ENCODE measurements at regions not wholly inside any gene's neighbourhood (a gene's known extent, or its start where the extent isn't known, plus 50 kb on each side); places are given as distances from the start of the nearest gene placed in this dataset.

DNA sequence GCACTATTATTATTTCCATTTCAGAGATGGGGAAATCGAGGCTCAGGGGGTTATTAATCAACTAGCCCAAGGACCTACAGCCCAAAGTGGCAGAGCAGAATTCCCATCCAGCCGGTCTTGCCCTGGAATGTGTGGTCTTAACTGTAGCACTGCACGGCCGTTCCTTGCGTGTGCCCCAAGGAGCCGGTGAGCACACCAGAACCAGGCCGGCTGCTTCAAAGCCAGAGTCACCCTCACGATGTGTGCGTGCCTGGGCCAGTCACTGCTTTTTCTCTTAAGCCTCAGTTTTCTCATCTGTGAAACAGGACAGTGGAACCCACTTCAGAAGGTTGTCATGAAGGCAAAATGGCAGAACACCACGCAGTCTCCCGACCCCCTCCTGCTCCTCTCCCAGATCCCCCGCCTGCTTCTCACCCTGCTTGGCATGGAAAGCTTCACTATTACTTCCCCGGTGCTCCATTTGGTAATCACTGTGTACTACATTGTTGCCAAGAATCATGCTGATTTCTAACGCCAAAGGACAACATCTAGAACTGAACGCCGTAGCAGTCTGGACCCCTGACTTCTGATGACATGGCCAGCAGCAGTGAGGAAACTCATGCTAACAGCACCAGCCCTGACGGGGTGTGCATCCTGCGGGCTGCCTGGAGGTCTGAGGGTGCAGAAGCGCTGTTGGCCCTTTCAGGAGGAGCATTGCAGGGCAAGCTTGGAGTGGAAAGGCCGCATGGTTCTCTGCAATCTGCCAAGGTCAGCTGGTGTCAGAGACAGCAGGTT is 106.8 kb upstream of the B3GAT1 start:
- Histone ChIP-seq H3K79me2 (ENCODE audit: insufficient read depth, low read length) (no peaks in the 10 kb centered on the region), H3K9me2 (ENCODE audit: insufficient read depth) (no peaks in the 10 kb centered on the region), H3K4me3 (replicated peaks in 1 of 2; ENCODE audit: low read depth in 1 of 2, low read length in 2 of 2) (no peak overlapping the region), H3K27ac (ENCODE audit: low read depth, low read length) (no peak overlapping the region), H4K20me1 (ENCODE audit: insufficient read depth) (no peaks in the 10 kb centered on the region), H3K4me1 (ENCODE audit: control insufficient read depth in 1 of 2, insufficient read depth in 2 of 2, low read length in 2 of 2) (no peaks in the 10 kb centered on the region), H3K9ac (ENCODE audit: low read length) (no peak overlapping the region), H3K4me2 (ENCODE audit: low read length) (no peak overlapping the region), H3K27me3 (ENCODE audit: insufficient read depth, low read length) (peaks cover 16% of the 10 kb centered on the region; the same call in 1 of the 2 replicates), H3K36me3 (ENCODE audit: control insufficient read depth in 1 of 2, insufficient read depth in 2 of 2, low read length in 2 of 2) (no peaks in the 10 kb centered on the region), H3K9me3 (ENCODE audit: control insufficient read depth in 1 of 2, insufficient read depth in 1 of 2, low read depth in 1 of 2, low read length in 2 of 2) (no peaks in the 10 kb centered on the region), H2AFZ (ENCODE audit: low read depth, low read length, poor library complexity, severe bottlenecking) (no peak overlapping the region)
- TF ChIP-seq RAD21 (IDR thresholded peaks at IDR 0.05; ENCODE audit: low read depth) (no peak), YY1 (IDR thresholded peaks at IDR 0.05; ENCODE audit: extremely low read depth, insufficient replicate concordance, low read depth, low read length) (no peak), EZH2phosphoT487 (IDR thresholded peaks at IDR 0.05; ENCODE audit: borderline replicate concordance) (no peak), ZNF274 (IDR thresholded peaks at IDR 0.05; ENCODE audit: low read depth, low read length) (no peak), TCF7L2 (IDR thresholded peaks at IDR 0.05; ENCODE audit: borderline replicate concordance, extremely low read depth, insufficient read depth, insufficient read length) (no peak), ATF3 (IDR thresholded peaks at IDR 0.05) (no peak), JUND (IDR thresholded peaks at IDR 0.05) (no peak), CBX3 (IDR thresholded peaks at IDR 0.05; ENCODE audit: low read depth) (no peak), EZH2 (IDR thresholded peaks at IDR 0.05) (no peak), SRF (IDR thresholded peaks at IDR 0.05; ENCODE audit: low read depth) (no peak), POLR2AphosphoS5 (IDR thresholded peaks at IDR 0.05; ENCODE audit: low read depth, low read length) (no peak), ELF1 (IDR thresholded peaks at IDR 0.05; ENCODE audit: borderline replicate concordance, low read depth) (no peak), POLR2A (IDR thresholded peaks at IDR 0.05; ENCODE audit: borderline replicate concordance, extremely low read depth, insufficient read depth, insufficient read length) (no peak), SIN3A (IDR thresholded peaks at IDR 0.05; ENCODE audit: low read depth) (no peak), EGR1 (IDR thresholded peaks at IDR 0.05; ENCODE audit: low read depth) (no peak), ZFX (IDR thresholded peaks at IDR 0.05) (no peak), REST (IDR thresholded peaks at IDR 0.05; ENCODE audit: low read depth) (no peak)
- TF ChIP-seq, protein P1, sequence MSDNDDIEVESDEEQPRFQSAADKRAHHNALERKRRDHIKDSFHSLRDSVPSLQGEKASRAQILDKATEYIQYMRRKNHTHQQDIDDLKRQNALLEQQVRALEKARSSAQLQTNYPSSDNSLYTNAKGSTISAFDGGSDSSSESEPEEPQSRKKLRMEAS (IDR thresholded peaks at IDR 0.05): no peak
- DNase-seq (ENCODE audit: low read depth, low spot score): no peak
- intact Hi-C loops (cut with micrococcal nuclease): no loop called here
- RAD21 ChIA-PET (ENCODE audit: low non-redundant PET in 1 of 2, low total read pairs in 2 of 2, uncharacterized antibody in 2 of 2, unreplicated experiment in 2 of 2): no interaction called here
- ATAC-seq: no peak
- CTCF ChIA-PET: no interaction called here
- POLR2A ChIA-PET: no interaction called here
- no TSS peak for BruUV-seq (replicated peaks)

All from HCT116 (cell line).